Endothelial cell of umbilical vein (primary cell): ENCODE measurements at regions not wholly inside any gene's neighbourhood (a gene's known extent, or its start where the extent isn't known, plus 50 kb on each side); places are given as distances from the start of the nearest gene placed in this dataset.
A peak's percentile ranks its signal among the peaks of the same experiment; 100 is the strongest.

ENCODE experiments used
- BruUV-seq: library from RNA; stranded (reverse); fragments of 400-500 nt; replicated peaks from 2 replicates; lab custom pipeline; 2021; lab: Mats Ljungman, UMichigan
- CTCF ChIA-PET: fragments of 300-600, 350-600 bp; sonication (Branson Sonifier 250); formaldehyde crosslinking; loops from one replicate; lab custom pipeline; 2021; ENCODE audit warnings: antibody characterized with exemption, inconsistent platforms; lab: Charles Lee
- POLR2A ChIA-PET: fragments of 300-600, 350-600 bp; sonication (Branson Sonifier 250); formaldehyde crosslinking; loops from one replicate; lab custom pipeline; 2021; ENCODE audit warnings: antibody characterized with exemption, inconsistent platforms; lab: Charles Lee
- DNase-seq: peaks from one replicate; pipeline ENCODE4 v3.0.0-alpha.2; 2011; ENCODE audit warnings: low read depth, low spot score
- FAIRE-seq: peaks from 2 replicates; lab custom pipeline; 2011; peaks lifted over from hg19 to GRCh38; lab: Jason Lieb, UNC
- H2AFZ ChIP-seq: 2 replicates; pipeline ENCODE4 v1.6.0; 2012; ENCODE audit warnings: low read depth, low read length, control low read depth, inconsistent platforms
- H3K27ac ChIP-seq: 2 replicates; pipeline ENCODE4 v1.5.1; 2011; ENCODE audit warnings: low read depth, mild to moderate bottlenecking, control low read depth, low read length, moderate library complexity; ENCODE audit not compliant: insufficient read depth
- H3K27me3 ChIP-seq, 2 experiments: 2 replicates each; pipeline versions ENCODE4 v1.6.0 to v1.6.1; 2011; ENCODE audit warnings: low read length in 2 of 2, mixed read lengths in 1 of 2; ENCODE audit not compliant: control insufficient read depth in 2 of 2, insufficient read depth in 2 of 2
- H3K36me3 ChIP-seq, 2 experiments: 2 replicates in 1 of 2; 3 replicates in 1 of 2; pipeline ENCODE4 v1.5.1; 2011; ENCODE audit warnings: low read length in 2 of 2, mild to moderate bottlenecking in 1 of 2, moderate library complexity in 1 of 2; ENCODE audit not compliant: control insufficient read depth in 2 of 2, insufficient read depth in 2 of 2; ENCODE audit errors: extremely low read depth in 1 of 2
- H3K4me1 ChIP-seq: 3 replicates; pipeline ENCODE4 v1.5.1; 2011; ENCODE audit warnings: mild to moderate bottlenecking, low read length; ENCODE audit not compliant: control insufficient read depth, insufficient read depth; ENCODE audit errors: extremely low read depth
- H3K4me2 ChIP-seq: 2 replicates; pipeline ENCODE4 v1.6.1; 2011; ENCODE audit warnings: low read length, control low read depth, mixed read lengths; ENCODE audit not compliant: insufficient read depth
- H3K4me3 ChIP-seq, 3 experiments: fragments of 200-600 bp in 1 of 3; sonication (generic), shearing (Covaris generic) in 1 of 3; replicated peaks in 1 of 3; 2 replicates each; pipeline ENCODE4 v1.5.1; 2011 to 2016; ENCODE audit warnings: control low read depth in 3 of 3, low read length in 3 of 3, mild to moderate bottlenecking in 2 of 3, inconsistent platforms in 1 of 3, low read depth in 1 of 3, moderate library complexity in 1 of 3; ENCODE audit not compliant: insufficient read depth in 1 of 3
- H3K79me2 ChIP-seq: 2 replicates; pipeline ENCODE4 v1.6.0; 2012; ENCODE audit warnings: low read length, inconsistent platforms; ENCODE audit not compliant: control insufficient read depth, insufficient read depth
- H3K9ac ChIP-seq: replicated peaks from 2 replicates; pipeline ENCODE3; 2011; ENCODE audit warnings: low read length, control low read depth; ENCODE audit not compliant: insufficient read depth; ENCODE audit errors: extremely low read depth
- H3K9me1 ChIP-seq: replicated peaks from 3 replicates; pipeline ENCODE4 v1.6.0; 2011; ENCODE audit warnings: mild to moderate bottlenecking, low read length; ENCODE audit not compliant: control insufficient read depth, insufficient read depth; ENCODE audit errors: extremely low read depth
- H3K9me3 ChIP-seq: replicated peaks from 2 replicates; pipeline ENCODE4 v1.5.1; 2012; ENCODE audit warnings: low read length, inconsistent platforms; ENCODE audit not compliant: control insufficient read depth, insufficient read depth
- H4K20me1 ChIP-seq: replicated peaks from 2 replicates; pipeline ENCODE3; 2011; ENCODE audit warnings: mild to moderate bottlenecking, low read length; ENCODE audit not compliant: control insufficient read depth, insufficient read depth; ENCODE audit errors: extremely low read depth
- EZH2 ChIP-seq: IDR thresholded peaks from 2 replicates; pipeline ENCODE4 v1.6.1; 2012; ENCODE audit warnings: borderline replicate concordance, low read depth, mild to moderate bottlenecking, moderate library complexity, low read length, inconsistent platforms; ENCODE audit not compliant: severe bottlenecking
- FOS ChIP-seq: IDR thresholded peaks from 2 replicates; pipeline ENCODE4 v1.6.1; 2011; ENCODE audit warnings: mild to moderate bottlenecking, low read length, moderate library complexity, borderline replicate concordance; ENCODE audit not compliant: insufficient read depth
- GATA2 ChIP-seq: IDR thresholded peaks from 2 replicates; pipeline ENCODE4 v1.7.0; 2011; ENCODE audit warnings: low read depth, mild to moderate bottlenecking, moderate library complexity, mixed read lengths, low read length; ENCODE audit not compliant: insufficient read length, insufficient read depth
- JUN ChIP-seq: IDR thresholded peaks from 2 replicates; pipeline ENCODE4 v1.6.1; 2011; ENCODE audit warnings: borderline replicate concordance, low read depth; ENCODE audit not compliant: insufficient read length, insufficient read depth
- MAX ChIP-seq: IDR thresholded peaks from 2 replicates; pipeline ENCODE4 v1.6.1; 2011; ENCODE audit not compliant: insufficient read depth, insufficient read length
- MYC ChIP-seq: IDR thresholded peaks from one replicate; pipeline ENCODE4 v1.6.1; 2011; ENCODE audit warnings: mild to moderate bottlenecking, low read depth, low read length
- POLR2A ChIP-seq: IDR thresholded peaks from 2 replicates; pipeline ENCODE4 v1.6.1; 2012; ENCODE audit warnings: low read depth, mild to moderate bottlenecking, control low read depth, low read length
- POLR2AphosphoS5 ChIP-seq: IDR thresholded peaks from 2 replicates; pipeline ENCODE4 v1.6.1; 2012; ENCODE audit warnings: low read depth, mild to moderate bottlenecking, control low read depth, low read length, moderate library complexity; ENCODE audit not compliant: insufficient read depth
- dilution Hi-C: fragments of 300-500 bp; cut with MboI; formaldehyde crosslinking; loops from one replicate; pipeline ENCODE4 v1.15.0; 2019; ENCODE audit warnings: low sequenced_read_pairs; ENCODE audit not compliant: extremely low pct_ligation_motif_present
- intact Hi-C: fragments of 100-400 bp; cut with micrococcal nuclease; formaldehyde crosslinking; loops from one replicate; pipeline ENCODE4 v1.10.0; 2022
- TF ChIP-seq, protein P1 (sequence below), 2 donors: IDR thresholded peaks; 1 replicate in 1 of 2; 2 replicates in 1 of 2; pipeline ENCODE4 v1.5.1; 2011; ENCODE audit warnings: low read length in 2 of 2, mild to moderate bottlenecking in 2 of 2, moderate library complexity in 2 of 2, control low read depth in 1 of 2, inconsistent platforms in 1 of 2, low read depth in 1 of 2; ENCODE audit not compliant: insufficient read depth in 1 of 2; ENCODE audit errors: extremely low read depth in 1 of 2

- no TSS peak for BruUV-seq
Observed at GRCh38 chr13:37360556-37360955, 238.0 kb downstream of the POSTN start.

More at GRCh38 chr13:37360556-37360955, 238.0 kb downstream of the POSTN start:
- DNase-seq (peak; percentile 66), FAIRE-seq (peak; percentile 60)
- Histone ChIP-seq H3K9me1 (no peaks in the 10 kb centered on the region), H3K4me3 (peak overlapping the region in 1 of 3 experiments; percentile 53), H3K79me2 (no peaks in the 10 kb centered on the region), H3K36me3 (no peaks in the 10 kb centered on the region), H2AFZ (peak overlapping the region; percentile 62), H3K27ac (peak overlapping the region; percentile 58), H3K27me3 (no peaks in the 10 kb centered on the region), H3K9ac (peak overlapping the region; percentile 48), H3K9me3 (no peaks in the 10 kb centered on the region), H3K4me1 (peaks cover 18% of the 10 kb centered on the region), H3K4me2 (peak overlapping the region; percentile 88), H4K20me1 (no peaks in the 10 kb centered on the region)
- POLR2A ChIA-PET, result no interaction called here
- TF ChIP-seq JUN (peak; percentile 33), POLR2A (no peak), GATA2 (no peak), MAX (no peak), MYC (no peak), FOS (peak; percentile 24), EZH2 (no peak), POLR2AphosphoS5 (no peak)
- TF ChIP-seq, protein P1, sequence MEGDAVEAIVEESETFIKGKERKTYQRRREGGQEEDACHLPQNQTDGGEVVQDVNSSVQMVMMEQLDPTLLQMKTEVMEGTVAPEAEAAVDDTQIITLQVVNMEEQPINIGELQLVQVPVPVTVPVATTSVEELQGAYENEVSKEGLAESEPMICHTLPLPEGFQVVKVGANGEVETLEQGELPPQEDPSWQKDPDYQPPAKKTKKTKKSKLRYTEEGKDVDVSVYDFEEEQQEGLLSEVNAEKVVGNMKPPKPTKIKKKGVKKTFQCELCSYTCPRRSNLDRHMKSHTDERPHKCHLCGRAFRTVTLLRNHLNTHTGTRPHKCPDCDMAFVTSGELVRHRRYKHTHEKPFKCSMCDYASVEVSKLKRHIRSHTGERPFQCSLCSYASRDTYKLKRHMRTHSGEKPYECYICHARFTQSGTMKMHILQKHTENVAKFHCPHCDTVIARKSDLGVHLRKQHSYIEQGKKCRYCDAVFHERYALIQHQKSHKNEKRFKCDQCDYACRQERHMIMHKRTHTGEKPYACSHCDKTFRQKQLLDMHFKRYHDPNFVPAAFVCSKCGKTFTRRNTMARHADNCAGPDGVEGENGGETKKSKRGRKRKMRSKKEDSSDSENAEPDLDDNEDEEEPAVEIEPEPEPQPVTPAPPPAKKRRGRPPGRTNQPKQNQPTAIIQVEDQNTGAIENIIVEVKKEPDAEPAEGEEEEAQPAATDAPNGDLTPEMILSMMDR (IDR thresholded peaks at IDR 0.05; ENCODE audit: extremely low read depth in 1 of 2, insufficient read depth in 1 of 2, low read depth in 1 of 2, low read length in 2 of 2), result no peak
- CTCF ChIA-PET, result interaction anchor here (0.7 to 1.6 kb wide), 3 partner anchors 10 to 166 kb away, joined by 3 to 6 read pairs (median 3); no protein-coding TSS in a partner anchor
- dilution Hi-C loops (no loop called here), intact Hi-C loops (loop anchor here (2.0 kb wide), 2 partner anchors 72 to 234 kb away; no protein-coding TSS in a partner anchor)
